ENCODE measurements at regions not wholly inside any gene's neighbourhood (a gene's known extent, or its start where the extent isn't known, plus 50 kb on each side); places are given as distances from the start of the nearest gene placed in this dataset.

DNA sequence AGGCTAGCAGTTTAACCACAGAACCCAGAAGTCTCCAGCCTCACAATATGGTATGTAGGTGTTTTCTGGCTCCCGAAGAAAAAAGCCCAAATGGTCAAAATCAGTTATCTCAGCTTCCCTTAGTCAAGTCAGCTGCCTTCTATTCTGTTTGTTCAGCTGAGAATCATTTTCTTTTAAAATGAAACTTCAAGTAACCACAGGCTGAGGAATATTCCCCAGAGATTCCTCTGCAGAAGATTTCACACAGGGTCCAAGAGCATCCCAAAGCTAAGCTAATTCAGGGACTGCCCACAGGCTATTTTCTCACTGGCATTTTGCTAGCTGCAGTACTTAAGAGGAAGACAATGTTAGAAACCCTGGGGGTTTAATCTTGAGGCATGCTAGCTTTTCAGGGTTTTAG, 977.0 kb upstream of the CHORDC1 start:
- TF ChIP-seq, protein P1, sequence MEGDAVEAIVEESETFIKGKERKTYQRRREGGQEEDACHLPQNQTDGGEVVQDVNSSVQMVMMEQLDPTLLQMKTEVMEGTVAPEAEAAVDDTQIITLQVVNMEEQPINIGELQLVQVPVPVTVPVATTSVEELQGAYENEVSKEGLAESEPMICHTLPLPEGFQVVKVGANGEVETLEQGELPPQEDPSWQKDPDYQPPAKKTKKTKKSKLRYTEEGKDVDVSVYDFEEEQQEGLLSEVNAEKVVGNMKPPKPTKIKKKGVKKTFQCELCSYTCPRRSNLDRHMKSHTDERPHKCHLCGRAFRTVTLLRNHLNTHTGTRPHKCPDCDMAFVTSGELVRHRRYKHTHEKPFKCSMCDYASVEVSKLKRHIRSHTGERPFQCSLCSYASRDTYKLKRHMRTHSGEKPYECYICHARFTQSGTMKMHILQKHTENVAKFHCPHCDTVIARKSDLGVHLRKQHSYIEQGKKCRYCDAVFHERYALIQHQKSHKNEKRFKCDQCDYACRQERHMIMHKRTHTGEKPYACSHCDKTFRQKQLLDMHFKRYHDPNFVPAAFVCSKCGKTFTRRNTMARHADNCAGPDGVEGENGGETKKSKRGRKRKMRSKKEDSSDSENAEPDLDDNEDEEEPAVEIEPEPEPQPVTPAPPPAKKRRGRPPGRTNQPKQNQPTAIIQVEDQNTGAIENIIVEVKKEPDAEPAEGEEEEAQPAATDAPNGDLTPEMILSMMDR (IDR thresholded peaks at IDR 0.05), result no peak
- TF ChIP-seq, protein P2, sequence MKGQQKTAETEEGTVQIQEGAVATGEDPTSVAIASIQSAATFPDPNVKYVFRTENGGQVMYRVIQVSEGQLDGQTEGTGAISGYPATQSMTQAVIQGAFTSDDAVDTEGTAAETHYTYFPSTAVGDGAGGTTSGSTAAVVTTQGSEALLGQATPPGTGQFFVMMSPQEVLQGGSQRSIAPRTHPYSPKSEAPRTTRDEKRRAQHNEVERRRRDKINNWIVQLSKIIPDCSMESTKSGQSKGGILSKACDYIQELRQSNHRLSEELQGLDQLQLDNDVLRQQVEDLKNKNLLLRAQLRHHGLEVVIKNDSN (IDR thresholded peaks at IDR 0.05; ENCODE audit: borderline replicate concordance, low read depth), result no peak
- TF ChIP-seq POLR2AphosphoS5 (IDR thresholded peaks at IDR 0.05; ENCODE audit: low read depth, low read length), result no peak
- no peak for TF ChIP-seq GABPA (IDR thresholded peaks at IDR 0.05; ENCODE audit: low read depth)
- TF ChIP-seq TAF1 (IDR thresholded peaks at IDR 0.05; ENCODE audit: borderline replicate concordance, low read depth, low read length), result no peak

Measured in SK-N-SH (cell line).